ENCODE measurements at regions not wholly inside any gene's neighbourhood (a gene's known extent, or its start where the extent isn't known, plus 50 kb on each side); places are given as distances from the start of the nearest gene placed in this dataset.

DNA sequence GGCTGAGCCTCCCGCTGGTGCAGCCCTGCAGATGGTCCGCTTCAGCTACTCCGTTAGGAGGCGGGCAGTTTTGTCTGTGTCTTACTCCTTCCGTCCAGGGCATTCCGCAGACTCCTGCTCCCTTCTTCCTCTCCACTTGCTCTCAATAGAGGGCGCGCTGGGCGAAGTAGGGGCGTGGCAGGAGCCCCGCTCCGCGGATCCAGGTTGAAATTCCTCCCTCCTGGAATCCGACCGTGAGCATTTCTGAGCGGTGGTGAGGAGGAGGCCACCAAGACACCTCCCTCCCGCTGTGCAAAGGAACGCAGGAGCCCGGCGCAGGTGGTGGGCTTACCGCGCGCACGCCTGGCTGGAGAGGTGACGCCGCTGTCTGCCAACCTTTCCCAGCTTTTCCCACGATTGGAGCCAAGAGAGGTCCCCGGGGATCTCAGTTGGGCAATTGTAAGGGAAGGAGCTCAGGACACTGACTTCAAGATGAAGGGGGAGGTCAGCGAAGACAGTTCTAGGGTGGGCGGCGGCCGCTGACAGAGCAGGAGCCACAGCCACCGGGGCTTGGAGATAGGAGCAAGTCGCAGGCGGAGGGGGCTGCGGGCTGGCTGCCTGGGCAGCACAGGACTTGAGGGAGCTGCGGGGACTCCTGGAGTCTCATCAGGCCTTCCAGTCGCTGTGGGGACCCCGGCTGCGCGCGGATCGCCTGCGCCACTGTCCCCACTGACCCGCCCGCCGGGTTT lies 1011.3 kb downstream of the XPNPEP1 start:
- H3K4me2 ChIP-seq = no peak overlapping the region

DNA sequence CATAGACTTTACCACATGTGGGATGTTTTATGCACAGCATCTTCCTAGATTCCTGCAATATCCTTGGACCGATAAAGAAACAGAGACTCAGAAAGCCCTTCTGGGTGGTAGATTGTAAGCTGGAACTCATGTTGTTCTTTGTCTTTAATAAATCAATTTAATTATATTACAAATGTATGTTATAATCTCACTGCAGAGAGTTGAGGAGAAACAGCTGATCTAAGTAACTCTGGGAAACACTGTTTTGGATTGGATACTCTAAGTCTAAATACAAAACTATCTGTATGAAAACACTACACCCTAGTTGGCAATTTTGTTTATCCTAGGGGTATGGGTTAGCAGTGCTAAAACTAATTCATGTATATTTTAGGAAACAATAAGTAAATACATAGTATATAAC lies 1015.2 kb downstream of the XPNPEP1 start:
- no peak for TF ChIP-seq Cebpa-rat (IDR thresholded peaks at IDR 0.05)
- Histone ChIP-seq H3K36me3 (no peaks in the 10 kb centered on the region), H4K20me1 (no peaks in the 10 kb centered on the region), H3K4me1 (no peaks in the 10 kb centered on the region), H3K4me3 (no peak overlapping the region), H3K27me3 (no peaks in the 10 kb centered on the region), H3K9ac (no peak overlapping the region), H3K4me2 (no peak overlapping the region), H3K9me3 (peaks cover 8% of the 10 kb centered on the region; the same call in 1 of the 2 replicates), H3K27ac (no peak overlapping the region)

More for the DNA sequence above, 1011.3 kb downstream of the XPNPEP1 start:
- no peak overlapping the region for H3K9ac ChIP-seq
- H4K20me1 ChIP-seq = no peaks in the 10 kb centered on the region
- no peak overlapping the region for H3K4me3 ChIP-seq
- no peaks in the 10 kb centered on the region for H3K4me1 ChIP-seq
- TF ChIP-seq Cebpa-rat (IDR thresholded peaks at IDR 0.05) = no peak
- H3K27ac ChIP-seq = no peak overlapping the region
- peaks cover 8% of the 10 kb centered on the region; the same call in 1 of the 2 replicates for H3K9me3 ChIP-seq
- no peaks in the 10 kb centered on the region for H3K27me3 ChIP-seq
- H3K36me3 ChIP-seq = no peaks in the 10 kb centered on the region

DNA sequence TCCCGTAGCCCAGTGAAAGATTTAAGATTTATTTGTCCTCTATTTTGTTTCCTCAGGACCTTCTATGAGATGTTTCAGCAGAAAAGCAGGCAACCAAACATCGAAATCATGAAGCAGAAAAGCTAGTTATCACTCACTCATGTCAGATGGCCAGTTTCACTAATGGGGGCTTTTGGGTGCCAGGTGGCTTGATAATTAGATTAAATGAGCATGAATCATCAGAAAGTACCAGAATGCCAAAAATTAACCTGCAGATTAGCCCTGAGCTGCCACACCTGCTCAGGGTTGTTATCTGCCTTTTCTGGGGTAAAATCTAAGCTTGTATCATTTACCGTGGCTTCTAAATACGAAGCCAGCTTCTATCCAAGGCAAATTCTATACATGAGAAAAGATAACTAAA lies 1017.5 kb downstream of the XPNPEP1 start:
- H3K4me2 ChIP-seq = no peak overlapping the region
- no peak overlapping the region for H3K27ac ChIP-seq
- H3K36me3 ChIP-seq = no peaks in the 10 kb centered on the region
- peaks cover 8% of the 10 kb centered on the region; the same call in 1 of the 2 replicates for H3K4me1 ChIP-seq
- H3K4me3 ChIP-seq = no peak overlapping the region
- no peaks in the 10 kb centered on the region for H4K20me1 ChIP-seq
- H3K9ac ChIP-seq = no peak overlapping the region
- H3K9me3 ChIP-seq = no peaks in the 10 kb centered on the region
- H3K27me3 ChIP-seq = no peaks in the 10 kb centered on the region
- TF ChIP-seq Cebpa-rat (IDR thresholded peaks at IDR 0.05) = no peak

DNA sequence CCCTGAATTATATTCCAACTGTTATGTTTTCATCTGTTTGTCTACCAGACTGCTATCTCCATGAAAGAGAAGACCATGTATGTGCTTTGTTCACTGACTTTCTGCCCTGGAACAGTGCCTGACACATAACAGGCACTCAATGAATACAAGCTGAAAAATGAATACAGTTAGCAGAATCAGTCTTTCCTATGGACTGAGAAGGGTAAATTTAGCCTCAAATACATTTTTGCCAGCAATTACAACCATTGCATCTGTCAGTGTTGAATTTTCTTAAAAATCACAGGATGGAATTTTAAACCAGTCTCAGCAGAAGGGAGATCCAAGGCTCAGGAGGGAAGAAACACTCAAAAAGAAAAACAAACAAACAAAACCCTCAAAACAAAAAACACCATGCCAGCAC lies 1018.1 kb downstream of the XPNPEP1 start:
- Histone ChIP-seq H3K4me2 (no peak overlapping the region), H3K27ac (no peak overlapping the region), H4K20me1 (no peaks in the 10 kb centered on the region), H3K27me3 (no peaks in the 10 kb centered on the region), H3K4me3 (no peak overlapping the region), H3K9me3 (no peaks in the 10 kb centered on the region), H3K4me1 (peaks cover 8% of the 10 kb centered on the region; the same call in 1 of the 2 replicates), H3K36me3 (no peaks in the 10 kb centered on the region), H3K9ac (no peak overlapping the region)
- TF ChIP-seq Cebpa-rat (IDR thresholded peaks at IDR 0.05) = no peak

DNA sequence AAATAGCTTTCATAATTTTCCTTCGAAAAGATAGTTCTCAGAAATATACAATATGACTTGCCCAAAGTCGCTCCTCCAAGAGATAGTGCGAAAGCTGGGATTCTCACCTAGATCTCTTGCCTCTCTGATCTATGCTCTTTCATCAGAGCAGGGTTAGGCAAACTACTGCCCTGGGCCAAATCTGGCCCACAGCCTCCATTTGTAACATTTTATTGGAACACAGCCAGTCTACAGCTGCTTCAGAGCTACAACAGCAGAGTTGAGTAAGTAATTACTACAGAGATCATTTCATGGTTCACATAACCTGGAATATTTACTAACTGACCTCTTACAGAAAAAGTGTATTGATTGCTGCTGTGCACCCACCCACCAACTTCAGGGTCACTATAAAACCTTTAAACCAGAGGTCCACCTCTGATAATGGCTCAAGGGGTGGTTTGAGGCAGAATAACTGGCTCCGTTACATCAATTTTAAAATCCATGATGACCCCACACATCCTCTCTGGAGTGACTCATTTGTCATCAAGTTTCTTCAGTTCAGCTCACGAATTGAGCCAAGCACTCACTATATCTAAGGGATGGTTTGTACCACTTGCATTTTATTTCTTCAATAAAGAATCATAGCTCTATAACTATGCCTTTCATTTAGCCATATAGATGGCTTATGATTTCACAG lies 1019.0 kb downstream of the XPNPEP1 start:
- TF ChIP-seq Cebpa-rat (IDR thresholded peaks at IDR 0.05) = no peak
- peaks cover 8% of the 10 kb centered on the region; the same call in 1 of the 2 replicates for H3K4me1 ChIP-seq
- no peaks in the 10 kb centered on the region for H4K20me1 ChIP-seq

DNA sequence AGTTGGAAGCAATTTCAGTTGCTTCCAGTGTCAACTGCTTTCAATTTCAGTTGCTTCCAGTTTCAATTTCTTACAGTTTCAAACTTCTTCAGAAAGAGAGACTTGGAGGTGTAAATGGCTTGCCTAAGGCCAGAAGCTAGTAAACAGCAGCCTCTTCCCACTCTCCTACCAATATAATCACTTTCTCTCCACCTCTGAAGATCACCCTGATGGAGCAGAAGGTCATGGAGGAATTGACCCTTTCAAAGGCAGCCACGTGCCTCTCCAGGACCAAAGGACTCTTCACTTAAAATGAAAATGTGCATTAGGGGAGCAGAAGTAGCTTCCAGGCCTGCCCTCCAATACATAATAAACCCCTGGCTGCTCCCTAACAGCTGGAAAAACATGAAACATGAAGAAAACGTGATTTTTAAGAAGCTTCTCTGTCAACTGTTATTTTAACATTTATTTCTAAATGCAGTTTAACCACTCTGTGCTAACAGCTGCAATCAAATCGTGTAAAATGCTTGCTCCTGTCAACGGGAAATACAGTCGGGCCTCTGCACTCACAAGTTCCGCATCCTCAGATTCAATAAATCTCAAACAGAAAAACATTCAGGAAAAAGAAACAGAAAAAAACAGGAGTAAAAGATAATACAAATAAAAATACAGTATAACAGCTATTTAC lies 1020.6 kb downstream of the XPNPEP1 start:
- no peak for TF ChIP-seq Cebpa-rat (IDR thresholded peaks at IDR 0.05)
- H4K20me1 ChIP-seq = no peaks in the 10 kb centered on the region
- no peaks in the 10 kb centered on the region for H3K9me3 ChIP-seq
- no peak overlapping the region for H3K4me3 ChIP-seq
- no peaks in the 10 kb centered on the region for H3K27me3 ChIP-seq
- H3K9ac ChIP-seq = no peak overlapping the region
- H3K27ac ChIP-seq = no peak overlapping the region
- H3K4me2 ChIP-seq = peak overlapping the region; percentile 14
- H3K4me1 ChIP-seq = peaks cover 8% of the 10 kb centered on the region; the same call in 1 of the 2 replicates
- H3K36me3 ChIP-seq = no peaks in the 10 kb centered on the region

More for the DNA sequence above, 1019.0 kb downstream of the XPNPEP1 start:
- H3K4me2 ChIP-seq = no peak overlapping the region
- no peak overlapping the region for H3K9ac ChIP-seq
- no peak overlapping the region for H3K4me3 ChIP-seq
- H3K36me3 ChIP-seq = no peaks in the 10 kb centered on the region
- no peaks in the 10 kb centered on the region for H3K9me3 ChIP-seq
- no peaks in the 10 kb centered on the region for H3K27me3 ChIP-seq
- H3K27ac ChIP-seq = no peak overlapping the region

DNA sequence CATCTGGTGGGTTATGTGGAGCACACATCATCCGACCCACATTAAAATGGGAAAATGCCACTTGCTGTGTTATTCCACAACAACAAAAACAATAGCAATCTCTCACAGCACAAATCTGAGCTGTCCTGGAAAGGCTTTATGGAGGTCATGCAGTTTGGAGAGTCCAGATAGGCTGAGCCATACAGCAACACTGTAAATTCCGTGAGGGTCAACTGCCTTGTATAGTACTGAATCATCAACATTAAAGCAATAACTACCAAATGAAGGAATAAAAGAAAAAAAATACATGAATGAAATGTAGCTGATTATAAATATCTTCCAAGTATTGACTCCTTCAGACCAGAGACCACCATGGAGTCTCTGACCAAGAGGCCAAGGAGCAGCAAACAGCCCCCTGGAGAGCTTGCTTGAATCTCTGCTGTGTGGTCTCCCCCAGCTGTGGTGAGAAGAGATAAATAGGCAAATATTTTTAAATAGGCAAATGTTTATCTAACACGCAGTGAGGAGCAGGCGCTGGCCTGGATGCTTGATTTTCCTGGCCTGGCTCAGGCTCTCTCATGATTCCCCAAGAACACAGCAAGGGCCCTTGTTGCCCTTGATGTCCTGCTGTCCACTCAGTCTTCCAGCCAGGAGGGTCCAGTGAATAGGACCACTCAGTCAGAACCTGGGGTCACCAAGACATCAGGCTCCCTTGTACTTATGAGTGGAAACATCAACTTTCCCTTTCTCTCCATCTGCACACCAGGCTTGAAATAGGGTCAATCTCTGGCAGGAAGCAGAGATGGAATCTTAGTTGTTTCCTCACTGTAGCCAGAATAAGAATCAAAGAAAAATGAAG lies 1021.3 kb downstream of the XPNPEP1 start:
- no peak for TF ChIP-seq Cebpa-rat (IDR thresholded peaks at IDR 0.05)
- no peak overlapping the region for H3K4me3 ChIP-seq
- no peak overlapping the region for H3K27ac ChIP-seq
- H3K9ac ChIP-seq = no peak overlapping the region
- H3K9me3 ChIP-seq = no peaks in the 10 kb centered on the region
- peak overlapping the region; percentile 14 for H3K4me2 ChIP-seq
- no peaks in the 10 kb centered on the region for H3K27me3 ChIP-seq
- H3K4me1 ChIP-seq = peaks cover 8% of the 10 kb centered on the region; the same call in 1 of the 2 replicates
- H4K20me1 ChIP-seq = no peaks in the 10 kb centered on the region
- no peaks in the 10 kb centered on the region for H3K36me3 ChIP-seq

DNA sequence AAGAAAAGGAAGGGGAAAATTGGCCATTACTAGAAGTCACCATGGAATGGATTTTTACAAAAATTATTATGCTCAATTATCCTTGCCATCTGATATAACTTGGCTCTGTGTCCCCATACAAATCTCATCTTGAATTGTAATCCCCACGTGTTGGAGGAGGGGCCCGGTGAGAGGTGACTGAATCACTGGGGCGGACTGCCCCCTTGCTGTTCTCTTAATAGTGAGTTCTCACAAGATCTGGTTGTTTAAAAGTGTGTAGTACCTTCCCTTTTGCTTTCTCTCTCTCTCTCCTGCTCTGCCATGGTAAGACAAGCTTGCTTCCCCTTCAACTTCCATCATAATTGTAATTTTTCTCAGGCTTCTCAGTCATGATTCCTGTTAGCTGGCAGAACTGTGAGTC lies 1023.6 kb downstream of the XPNPEP1 start:
- no peaks in the 10 kb centered on the region for H3K36me3 ChIP-seq
- H4K20me1 ChIP-seq = no peaks in the 10 kb centered on the region
- no peaks in the 10 kb centered on the region for H3K9me3 ChIP-seq
- no peak overlapping the region for H3K4me2 ChIP-seq
- TF ChIP-seq Cebpa-rat (IDR thresholded peaks at IDR 0.05) = no peak
- H3K9ac ChIP-seq = no peak overlapping the region
- H3K4me1 ChIP-seq = peaks cover 14% of the 10 kb centered on the region
- H3K4me3 ChIP-seq = no peak overlapping the region
- H3K27ac ChIP-seq = no peak overlapping the region
- no peaks in the 10 kb centered on the region for H3K27me3 ChIP-seq
